ENCODE measurements at regions not wholly inside any gene's neighbourhood (a gene's known extent, or its start where the extent isn't known, plus 50 kb on each side); places are given as distances from the start of the nearest gene placed in this dataset.

- no peak for DNase-seq
Observed at GRCh38 chr7:131000389-131000788, 266.4 kb upstream of the KLF14 start.

GRCh38 chr7:131000873-131001272 is 266.9 kb upstream of the KLF14 start:
- DNase-seq, result no peak

- DNase-seq, result no peak
Observed at GRCh38 chr7:131002600-131002999, 268.6 kb upstream of the KLF14 start.

DNA sequence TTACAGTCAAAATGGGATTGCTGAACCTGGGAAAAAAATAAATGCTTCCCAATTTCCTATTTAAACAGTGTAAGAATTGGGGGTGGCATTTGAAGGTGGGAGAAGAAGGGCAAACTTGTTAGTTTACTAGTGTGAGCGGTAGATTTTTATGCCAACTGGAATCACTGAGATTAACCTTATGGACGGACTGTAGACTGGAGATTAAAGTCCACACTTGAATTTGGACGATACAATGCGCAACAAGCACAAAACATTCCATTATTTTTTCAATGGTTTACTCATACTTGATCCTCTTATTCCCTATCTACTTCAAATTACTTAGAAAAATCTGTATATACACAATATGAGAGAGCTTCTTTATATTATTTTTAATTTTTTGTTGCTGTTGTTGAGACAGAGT is 269.6 kb upstream of the KLF14 start:
- no peak for DNase-seq

GRCh38 chr7:131004371-131004770 is 270.4 kb upstream of the KLF14 start:
- no peak for DNase-seq

- DNase-seq, result peak; percentile 91
Observed at GRCh38 chr7:131007439-131008330, 273.7 kb upstream of the KLF14 start.

DNA sequence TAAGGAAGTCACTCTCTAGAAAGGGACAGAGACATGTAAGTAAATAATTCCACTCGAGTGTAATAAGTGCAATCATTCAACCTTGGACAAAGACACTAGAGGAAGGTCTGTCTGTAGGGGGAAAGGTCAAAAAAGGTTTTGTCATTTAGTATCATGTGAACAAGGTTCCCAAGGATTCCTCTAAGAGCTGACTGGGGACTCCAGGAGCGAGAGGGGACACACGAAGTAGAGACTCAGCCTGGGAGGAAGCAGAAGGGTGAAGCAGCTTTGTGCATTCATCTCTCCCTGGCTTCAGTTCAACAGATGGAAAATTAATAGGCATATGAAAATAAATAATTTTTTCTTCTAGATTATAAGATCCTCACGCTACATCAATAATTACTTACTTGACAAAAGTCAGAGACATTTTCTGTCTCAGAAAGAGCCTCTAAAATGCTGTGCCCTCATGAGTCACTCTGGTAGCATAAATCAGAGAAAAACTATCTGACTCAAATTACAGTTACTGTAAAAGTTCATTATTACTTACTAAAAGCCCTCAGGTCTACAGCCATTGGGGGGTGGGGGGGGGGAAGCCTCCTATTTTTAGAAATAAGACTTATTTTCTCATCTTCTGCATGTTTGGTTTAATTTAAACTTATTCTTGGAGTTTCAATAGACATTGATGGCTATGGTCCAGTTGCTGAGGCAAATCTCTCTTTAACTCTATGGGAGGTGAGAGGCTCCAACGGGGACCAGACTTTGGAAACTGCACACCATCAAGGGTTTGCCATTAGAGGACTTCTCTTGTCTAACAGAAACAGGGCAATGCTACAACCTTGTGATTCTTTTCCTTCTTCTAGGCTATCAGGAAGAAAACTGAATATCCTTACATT is 275.1 kb upstream of the KLF14 start:
- DNase-seq, result no peak

DNA sequence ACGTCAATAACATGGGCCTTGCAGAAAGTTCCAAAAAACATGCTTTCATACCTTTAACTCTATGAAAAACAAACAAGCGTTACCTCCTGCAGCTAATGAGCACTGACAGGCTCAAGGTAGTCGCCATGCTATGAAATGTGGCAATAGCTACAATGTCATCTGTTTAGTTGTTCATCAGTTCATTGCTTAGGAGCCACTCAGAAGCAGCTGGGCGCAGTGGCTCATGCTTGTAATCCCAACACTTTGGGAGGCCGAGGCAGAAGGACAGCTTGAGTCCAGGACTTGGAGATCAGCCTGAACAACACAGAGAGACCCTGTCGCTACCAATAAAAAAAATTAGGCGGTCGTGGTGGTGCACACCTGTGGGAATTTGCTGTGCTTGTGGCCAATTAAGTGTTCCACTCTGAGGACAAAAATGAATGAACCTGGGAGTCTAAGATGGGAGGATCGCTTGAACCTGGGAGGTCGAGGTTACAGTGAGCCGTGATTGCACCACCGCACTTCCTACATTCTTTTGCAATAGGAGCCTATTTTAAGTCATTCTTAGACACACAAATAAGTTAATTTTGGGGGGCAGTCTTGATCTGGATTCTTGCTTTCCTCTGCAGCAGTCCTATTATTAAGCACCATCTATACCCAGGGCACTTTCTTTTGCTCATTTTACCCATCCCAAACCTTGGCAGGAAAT is 276.2 kb upstream of the KLF14 start:
- no peak for DNase-seq

DNA sequence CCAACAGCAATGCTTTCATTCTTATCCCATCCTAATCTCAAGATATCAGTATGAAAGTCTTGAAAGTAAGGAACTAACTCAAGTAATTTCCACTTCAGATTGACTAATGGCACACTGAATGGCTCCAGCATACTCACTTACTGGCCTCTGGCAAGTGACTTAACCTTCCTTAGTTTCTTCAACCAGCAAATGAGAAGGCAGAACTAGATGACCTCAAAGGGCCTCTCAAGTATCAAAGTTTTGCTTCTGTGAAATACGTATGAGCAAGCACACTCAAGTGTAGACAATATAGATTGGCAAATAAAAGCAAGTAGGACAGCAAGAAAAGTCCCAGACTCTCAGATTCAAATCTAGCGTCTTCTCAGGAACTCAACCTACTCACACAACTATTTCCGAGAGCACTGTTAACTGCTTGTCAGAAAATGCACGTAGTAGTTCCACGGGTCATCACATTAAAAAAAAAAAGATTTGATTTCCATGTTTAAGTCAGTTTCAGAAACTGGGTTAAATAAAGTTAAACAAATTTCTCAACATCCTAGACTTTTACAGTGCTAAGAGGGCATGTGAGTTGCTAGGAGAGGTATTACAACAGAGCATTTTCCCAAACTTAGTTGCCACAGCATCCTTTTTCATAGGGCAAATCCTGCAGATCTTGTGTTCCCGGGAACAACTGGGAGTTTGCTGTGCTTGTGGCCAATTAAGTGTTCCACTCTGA is 276.9 kb upstream of the KLF14 start:
- DNase-seq, result no peak

DNA sequence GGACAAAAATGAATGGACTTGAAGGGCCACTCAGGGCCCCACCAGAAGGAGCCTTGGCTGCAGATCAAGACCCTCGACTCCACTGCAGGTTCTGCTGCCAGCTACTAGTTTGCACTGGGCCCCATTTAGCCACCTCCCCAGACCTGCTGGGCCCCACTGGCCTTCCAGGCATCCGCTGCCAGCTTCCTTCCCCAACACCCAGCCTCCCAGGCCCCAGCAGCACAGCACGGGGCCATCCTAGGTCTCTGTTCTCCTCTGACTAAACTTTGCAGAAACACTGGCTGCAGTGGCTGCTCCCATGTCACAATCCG is 277.4 kb upstream of the KLF14 start:
- DNase-seq, result no peak

DNA sequence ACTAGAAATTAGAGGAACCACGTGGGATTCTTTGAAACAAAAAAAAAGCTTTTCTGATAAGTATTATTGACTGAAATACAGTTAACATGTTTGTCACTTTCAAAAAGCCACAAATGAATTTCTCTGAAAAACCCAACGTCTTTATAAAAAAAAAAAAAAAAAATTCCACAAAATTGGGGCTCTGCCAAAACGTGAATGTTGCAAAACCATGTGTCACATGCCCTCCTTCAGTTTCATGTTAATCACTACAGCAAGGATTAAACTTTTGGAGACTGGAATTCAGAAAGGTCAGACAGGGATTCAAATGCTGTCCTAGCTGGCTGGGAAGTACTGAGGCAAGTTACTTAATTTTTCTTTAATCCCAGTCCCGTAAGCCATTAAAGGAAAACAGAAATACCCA is 278.0 kb upstream of the KLF14 start:
- peak; percentile 63 for DNase-seq

- no peak for DNase-seq
Observed at GRCh38 chr7:131012477-131013031, 278.5 kb upstream of the KLF14 start.

DNA sequence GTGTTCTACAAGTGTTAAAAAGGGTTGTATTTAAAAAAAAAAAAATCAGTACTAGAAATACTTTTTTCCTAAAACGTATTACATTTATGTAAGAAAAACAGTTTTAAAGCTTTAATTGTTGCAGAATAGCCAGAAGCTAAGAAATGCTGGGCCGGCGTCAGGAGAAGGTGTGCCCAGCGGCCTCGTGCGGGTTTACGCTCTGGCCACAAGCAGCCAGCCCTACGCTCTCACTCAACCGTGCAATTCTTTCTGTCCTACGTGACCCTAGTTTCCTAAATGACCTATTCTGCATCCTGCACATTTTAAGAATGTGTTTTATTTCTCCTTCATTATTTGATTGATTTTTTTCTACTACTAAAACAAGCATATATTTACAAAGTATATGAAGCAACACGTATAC is 279.7 kb upstream of the KLF14 start:
- no peak for DNase-seq

DNA sequence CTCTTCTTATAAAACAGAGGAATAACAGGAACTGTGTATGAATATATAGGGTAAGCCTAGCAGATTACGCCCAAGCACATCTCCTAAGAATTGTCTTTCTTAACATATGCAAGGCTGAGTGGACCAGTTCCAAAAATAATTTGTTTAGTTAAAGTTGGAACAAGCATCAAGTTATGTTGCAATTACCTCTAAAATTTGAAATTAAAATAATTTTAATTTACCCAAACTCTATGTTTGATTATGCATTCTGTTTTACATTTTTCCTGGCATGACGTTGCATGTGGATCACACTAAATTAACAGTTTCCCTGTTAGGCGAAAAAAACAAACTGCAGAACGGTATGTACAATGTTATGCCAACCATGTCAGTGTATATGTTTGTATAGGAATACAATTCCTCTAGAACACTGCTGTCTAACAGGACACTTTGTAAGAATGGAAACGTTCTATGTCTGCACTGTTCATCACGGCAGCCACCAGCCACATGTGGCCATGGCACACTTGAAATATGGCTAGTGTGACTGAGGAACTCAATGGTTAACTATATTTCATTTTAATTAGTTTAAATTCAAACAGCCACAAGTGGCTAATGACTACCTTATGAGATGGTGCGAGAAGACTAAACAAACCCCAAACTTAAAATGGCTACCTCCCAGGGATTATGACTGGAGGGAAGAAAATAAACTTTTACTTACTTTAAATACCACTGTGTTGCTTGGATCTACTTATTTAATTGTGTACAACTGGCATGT is 281.1 kb upstream of the KLF14 start:
- DNase-seq, result no peak

DNA sequence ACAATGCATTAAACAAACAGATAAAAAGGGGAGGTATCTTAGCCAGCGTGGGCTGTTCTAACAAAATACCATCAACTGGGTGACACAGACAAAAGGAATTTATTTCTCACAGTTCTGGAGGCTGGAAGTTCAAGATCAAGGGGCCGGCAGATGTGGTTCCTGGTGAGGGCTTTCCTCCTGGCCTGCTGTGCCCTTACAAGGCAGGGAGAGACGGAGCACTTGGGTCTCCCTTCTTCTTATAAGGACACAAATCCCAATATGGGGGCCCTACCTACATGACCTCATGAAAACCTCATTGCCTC is 281.6 kb upstream of the KLF14 start:
- no peak for DNase-seq

- no peak for DNase-seq
Observed at GRCh38 chr7:131016230-131016629, 282.2 kb upstream of the KLF14 start.

DNA sequence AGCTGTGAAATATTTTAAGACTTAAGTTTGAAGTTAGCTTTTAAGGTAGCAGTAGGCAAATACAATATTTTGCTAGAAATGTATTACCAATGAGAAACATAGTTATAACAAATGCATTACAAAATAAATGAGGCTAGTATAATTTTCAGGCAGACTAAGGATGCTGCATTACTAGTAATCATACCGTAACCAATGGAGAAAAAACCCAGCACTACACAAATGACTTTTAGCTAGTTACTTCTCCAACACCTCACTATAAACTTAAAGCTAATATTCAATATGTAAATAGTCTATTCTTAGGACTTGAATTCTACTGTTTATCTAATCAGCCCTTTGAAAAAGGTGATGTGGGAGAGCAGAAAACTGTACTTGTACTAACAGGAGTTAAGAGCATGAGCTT is 285.3 kb upstream of the KLF14 start:
- no peak for DNase-seq

GRCh38 chr7:131020759-131021261 is 286.8 kb upstream of the KLF14 start:
- DNase-seq, result no peak

DNA sequence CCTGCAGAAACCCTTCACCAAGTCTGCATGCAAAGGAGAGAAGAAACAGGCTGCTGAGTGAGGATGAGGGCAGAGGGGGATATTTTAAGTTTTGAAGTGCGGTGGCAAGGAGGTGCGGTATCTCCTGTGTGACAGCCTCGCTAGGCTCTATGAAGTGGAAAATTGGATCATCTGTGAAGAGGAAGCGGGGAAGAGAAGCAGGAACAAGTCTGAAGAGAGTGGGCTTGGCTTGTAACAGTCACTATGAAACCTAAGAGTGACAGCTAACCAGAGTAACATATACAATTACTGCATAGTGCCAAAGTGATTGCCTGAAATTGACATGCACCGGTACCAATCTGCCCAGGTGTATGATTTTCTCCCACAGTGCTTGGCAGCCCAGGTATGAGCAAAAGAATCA is 287.5 kb upstream of the KLF14 start:
- peak; percentile 39 for DNase-seq

DNA sequence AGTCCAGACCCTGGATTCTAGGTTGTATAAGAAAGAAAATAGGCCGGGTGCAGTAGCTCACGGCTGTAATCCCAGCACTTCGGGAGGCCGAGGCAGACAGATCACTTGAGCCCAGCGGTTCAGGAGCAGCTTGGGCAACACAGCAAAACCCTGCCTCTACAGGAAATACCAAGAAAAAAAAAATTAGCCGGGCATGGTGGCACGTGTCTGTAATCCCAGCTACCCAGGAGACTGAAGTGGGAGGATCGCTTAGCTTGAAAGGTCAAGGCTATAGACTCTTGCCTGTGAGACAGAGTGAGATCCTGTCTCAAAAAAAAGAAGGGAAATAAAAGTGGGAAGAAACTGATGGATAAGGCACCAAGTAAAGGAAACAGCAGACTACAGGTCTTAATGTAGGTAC is 287.9 kb upstream of the KLF14 start:
- DNase-seq, result no peak

- DNase-seq, result no peak
Observed at GRCh38 chr7:131026297-131027000, 292.4 kb upstream of the KLF14 start.

Data from eye (tissue), 1 donor.